Vagina (tissue), 2 donors: ENCODE measurements at regions not wholly inside any gene's neighbourhood (a gene's known extent, or its start where the extent isn't known, plus 50 kb on each side); places are given as distances from the start of the nearest gene placed in this dataset.

ENCODE experiments used
- DNase-seq, 2 donors: peaks; one replicate each; pipeline ENCODE4 v3.0.0-alpha.2; 2017; ENCODE audit errors: extremely low spot score in 2 of 2
- H3K27ac ChIP-seq: fragments of 200-600 bp; sonication (generic); one replicate; pipeline ENCODE4 v1.5.1; 2019
- H3K27me3 ChIP-seq: fragments of 200-600 bp; sonication (generic); one replicate; pipeline ENCODE4 v1.5.1; 2019
- H3K36me3 ChIP-seq, 2 donors: fragments of 200-600 bp; sonication (generic); one replicate each; pipeline ENCODE4 v1.5.1; 2017 to 2019
- H3K4me1 ChIP-seq: fragments of 200-600 bp; sonication (generic); one replicate; pipeline ENCODE4 v1.5.1; 2019
- H3K4me3 ChIP-seq, 2 donors: fragments of 200-600 bp; sonication (generic); 1 replicate in 1 of 2; 2 replicates in 1 of 2; pipeline ENCODE4 v1.5.1; 2016 to 2019
- H3K9me3 ChIP-seq: fragments of 200-600 bp; sonication (generic); one replicate; pipeline ENCODE4 v1.5.1; 2019
- POLR2A ChIP-seq, 2 donors: fragments of 450-650 bp; IDR thresholded peaks; one replicate each; pipeline ENCODE4 v1.6.1; 2017; ENCODE audit warnings: antibody characterized with exemption in 2 of 2, mild to moderate bottlenecking in 2 of 2, moderate library complexity in 2 of 2
- POLR2AphosphoS5 ChIP-seq, 2 donors: sonication (generic); formaldehyde crosslinking; IDR thresholded peaks; one replicate each; pipeline ENCODE4 v1.9.0; 2017; ENCODE audit warnings: antibody characterized with exemption in 2 of 2, mild to moderate bottlenecking in 2 of 2, low read depth in 1 of 2; ENCODE audit not compliant: insufficient read depth in 1 of 2
- intact Hi-C: fragments of 100-400 bp; cut with DNase I; formaldehyde crosslinking; loops from one replicate; pipeline ENCODE4 v1.15.1; 2023
- TF ChIP-seq, protein P1 (sequence below), 3 experiments: fragments of 450-650 bp in 2 of 3; fragments of 200-600 bp in 1 of 3; sonication (generic) in 1 of 3; IDR thresholded peaks; one replicate each; pipeline ENCODE4 v1.5.1; 2017 to 2019; ENCODE audit warnings: antibody characterized with exemption in 3 of 3, mild to moderate bottlenecking in 2 of 3, moderate library complexity in 2 of 3

DNA sequence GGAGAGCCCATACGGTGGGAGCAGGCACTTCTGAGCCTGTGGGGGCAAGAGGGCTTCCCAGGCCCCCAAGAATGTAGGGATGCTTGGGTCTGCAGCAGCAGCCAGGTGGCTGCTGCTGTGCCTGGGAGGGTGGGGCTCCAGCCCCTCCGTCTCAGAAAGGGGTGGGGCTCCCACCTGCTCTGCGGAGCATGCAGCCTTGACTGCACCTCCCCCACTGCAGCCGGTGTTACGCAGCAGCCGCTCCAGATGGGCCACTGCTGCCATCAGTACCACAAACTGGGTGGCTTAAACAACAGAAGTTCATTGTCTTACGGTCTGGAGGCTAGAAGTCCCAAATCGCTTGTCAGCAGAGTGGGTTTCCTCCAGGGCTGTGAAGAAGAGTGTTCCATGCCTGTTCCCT lies 365.5 kb downstream of the TMEM38B start:
- H3K9me3 ChIP-seq: no peaks in the 10 kb centered on the region
- intact Hi-C loops: no loop called here
- H3K27ac ChIP-seq: no peak overlapping the region
- no peaks in the 10 kb centered on the region for H3K4me1 ChIP-seq
- no peaks in the 10 kb centered on the region for H3K27me3 ChIP-seq
- TF ChIP-seq POLR2AphosphoS5 (IDR thresholded peaks at IDR 0.05; ENCODE audit: insufficient read depth in 1 of 2, low read depth in 1 of 2) (no peak), POLR2A (IDR thresholded peaks at IDR 0.05) (no peak)
- TF ChIP-seq, protein P1, sequence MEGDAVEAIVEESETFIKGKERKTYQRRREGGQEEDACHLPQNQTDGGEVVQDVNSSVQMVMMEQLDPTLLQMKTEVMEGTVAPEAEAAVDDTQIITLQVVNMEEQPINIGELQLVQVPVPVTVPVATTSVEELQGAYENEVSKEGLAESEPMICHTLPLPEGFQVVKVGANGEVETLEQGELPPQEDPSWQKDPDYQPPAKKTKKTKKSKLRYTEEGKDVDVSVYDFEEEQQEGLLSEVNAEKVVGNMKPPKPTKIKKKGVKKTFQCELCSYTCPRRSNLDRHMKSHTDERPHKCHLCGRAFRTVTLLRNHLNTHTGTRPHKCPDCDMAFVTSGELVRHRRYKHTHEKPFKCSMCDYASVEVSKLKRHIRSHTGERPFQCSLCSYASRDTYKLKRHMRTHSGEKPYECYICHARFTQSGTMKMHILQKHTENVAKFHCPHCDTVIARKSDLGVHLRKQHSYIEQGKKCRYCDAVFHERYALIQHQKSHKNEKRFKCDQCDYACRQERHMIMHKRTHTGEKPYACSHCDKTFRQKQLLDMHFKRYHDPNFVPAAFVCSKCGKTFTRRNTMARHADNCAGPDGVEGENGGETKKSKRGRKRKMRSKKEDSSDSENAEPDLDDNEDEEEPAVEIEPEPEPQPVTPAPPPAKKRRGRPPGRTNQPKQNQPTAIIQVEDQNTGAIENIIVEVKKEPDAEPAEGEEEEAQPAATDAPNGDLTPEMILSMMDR (IDR thresholded peaks at IDR 0.05): no peak
- DNase-seq: no peak
- H3K36me3 ChIP-seq: no peaks in the 10 kb centered on the region
- no peak overlapping the region for H3K4me3 ChIP-seq

DNA sequence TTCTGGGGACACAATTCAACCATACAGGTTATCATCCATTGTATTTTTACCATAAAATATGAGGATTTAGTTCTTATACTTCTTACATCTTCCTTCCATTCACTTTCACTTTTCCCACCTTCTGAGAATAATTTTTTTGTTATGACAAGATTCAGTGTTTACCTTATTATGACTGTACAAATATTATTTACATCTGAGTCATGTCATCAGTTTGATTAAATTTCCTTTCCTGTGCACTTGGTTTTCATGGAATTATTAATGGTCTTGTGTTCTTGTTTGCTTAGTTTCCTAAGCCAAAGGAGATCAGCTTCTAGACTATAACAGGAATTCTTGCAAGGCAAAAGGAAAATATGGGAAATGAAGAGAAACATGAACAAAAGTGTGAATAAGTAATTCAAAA lies 366.5 kb downstream of the TMEM38B start:
- no peaks in the 10 kb centered on the region for H3K36me3 ChIP-seq
- TF ChIP-seq POLR2AphosphoS5 (IDR thresholded peaks at IDR 0.05; ENCODE audit: insufficient read depth in 1 of 2, low read depth in 1 of 2) (no peak), POLR2A (IDR thresholded peaks at IDR 0.05) (no peak)
- TF ChIP-seq, protein P1 (IDR thresholded peaks at IDR 0.05): no peak
- intact Hi-C loops: no loop called here
- H3K27ac ChIP-seq: no peak overlapping the region
- no peaks in the 10 kb centered on the region for H3K4me1 ChIP-seq
- no peak overlapping the region for H3K4me3 ChIP-seq
- H3K9me3 ChIP-seq: no peaks in the 10 kb centered on the region
- H3K27me3 ChIP-seq: no peaks in the 10 kb centered on the region
- DNase-seq: no peak

DNA sequence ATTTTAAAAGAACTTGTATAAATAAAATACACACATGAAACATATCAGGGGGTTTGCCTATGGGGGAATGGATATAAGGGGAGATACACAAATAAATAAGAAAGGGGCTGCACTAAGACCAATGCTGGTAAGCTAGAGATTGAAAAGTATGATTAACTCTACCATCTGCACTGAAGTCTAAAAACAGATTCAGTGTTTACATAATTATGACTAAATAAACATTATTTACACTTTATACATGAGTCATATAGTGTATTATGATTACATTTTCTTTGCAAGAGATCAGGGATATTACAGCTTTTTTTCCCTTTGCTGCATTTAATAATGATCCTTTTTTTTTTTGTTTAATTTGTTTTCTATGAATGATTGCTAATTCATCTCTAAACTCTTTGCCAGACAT lies 367.9 kb downstream of the TMEM38B start:
- Histone ChIP-seq H3K27ac (no peak overlapping the region), H3K9me3 (no peaks in the 10 kb centered on the region), H3K4me1 (no peaks in the 10 kb centered on the region), H3K36me3 (no peaks in the 10 kb centered on the region), H3K4me3 (no peak overlapping the region), H3K27me3 (no peaks in the 10 kb centered on the region)
- TF ChIP-seq, protein P1 (IDR thresholded peaks at IDR 0.05): no peak
- no peak for TF ChIP-seq POLR2A (IDR thresholded peaks at IDR 0.05)
- TF ChIP-seq POLR2AphosphoS5 (IDR thresholded peaks at IDR 0.05; ENCODE audit: insufficient read depth in 1 of 2, low read depth in 1 of 2): no peak
- intact Hi-C loops: no loop called here
- no peak for DNase-seq

DNA sequence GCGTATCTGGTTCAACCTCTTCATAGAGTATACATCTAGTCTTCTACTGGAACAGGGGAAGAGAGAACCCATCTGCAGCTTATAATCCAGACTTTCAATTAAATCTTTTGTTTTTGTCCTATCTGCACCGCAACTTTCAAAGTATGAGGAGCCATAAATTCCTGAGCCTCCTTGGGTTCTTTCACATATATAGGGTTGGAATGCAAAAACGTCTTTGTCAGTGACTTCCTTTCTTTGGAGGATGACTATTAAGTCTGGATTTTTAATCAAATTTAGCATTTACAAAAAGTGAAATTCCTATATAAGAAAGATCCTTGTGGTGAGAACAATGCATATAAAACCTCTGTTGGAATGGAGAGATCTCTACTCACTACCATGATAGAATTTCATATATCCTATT lies 370.8 kb downstream of the TMEM38B start:
- Histone ChIP-seq H3K27ac (no peak overlapping the region), H3K36me3 (no peaks in the 10 kb centered on the region), H3K9me3 (no peaks in the 10 kb centered on the region), H3K27me3 (no peaks in the 10 kb centered on the region), H3K4me1 (no peaks in the 10 kb centered on the region), H3K4me3 (no peak overlapping the region)
- TF ChIP-seq POLR2A (IDR thresholded peaks at IDR 0.05): no peak
- TF ChIP-seq, protein P1 (IDR thresholded peaks at IDR 0.05): no peak
- TF ChIP-seq POLR2AphosphoS5 (IDR thresholded peaks at IDR 0.05; ENCODE audit: insufficient read depth in 1 of 2, low read depth in 1 of 2): no peak
- intact Hi-C loops: no loop called here
- DNase-seq: no peak

DNA sequence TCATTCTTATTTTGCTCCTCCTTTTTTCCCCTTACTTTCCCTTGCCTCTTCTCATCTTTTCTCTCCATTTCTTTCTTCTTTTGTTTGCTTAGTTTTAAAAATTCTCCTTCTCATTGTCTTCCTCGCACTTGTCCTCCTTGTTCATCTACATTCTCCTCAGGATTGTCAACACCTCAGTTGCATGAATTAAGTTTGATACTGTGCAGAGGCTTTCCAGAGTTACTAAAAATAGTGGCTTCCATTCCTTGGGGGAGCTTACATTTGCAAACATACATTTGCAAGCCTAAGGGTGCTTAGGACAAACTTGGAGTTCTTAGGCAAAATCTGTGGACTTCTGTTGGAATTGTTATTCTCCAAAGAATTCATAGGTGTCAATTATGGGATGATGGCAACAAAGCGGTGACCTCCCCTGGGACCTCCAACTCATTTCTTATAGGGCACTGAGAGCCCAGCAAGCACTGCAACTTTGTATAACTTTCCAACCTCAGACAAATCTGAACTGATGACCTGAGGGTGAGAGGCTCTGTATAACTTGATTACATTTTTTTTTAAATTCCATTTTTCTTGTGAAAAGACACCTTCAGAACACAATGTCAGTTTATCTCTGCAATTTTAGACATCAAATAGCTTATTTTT lies 371.4 kb downstream of the TMEM38B start:
- H3K9me3 ChIP-seq: no peaks in the 10 kb centered on the region
- DNase-seq: no peak
- no peaks in the 10 kb centered on the region for H3K36me3 ChIP-seq
- no peaks in the 10 kb centered on the region for H3K27me3 ChIP-seq
- intact Hi-C loops: no loop called here
- no peaks in the 10 kb centered on the region for H3K4me1 ChIP-seq
- no peak overlapping the region for H3K27ac ChIP-seq
- H3K4me3 ChIP-seq: no peak overlapping the region
- TF ChIP-seq, protein P1 (IDR thresholded peaks at IDR 0.05): no peak
- TF ChIP-seq POLR2A (IDR thresholded peaks at IDR 0.05) (no peak), POLR2AphosphoS5 (IDR thresholded peaks at IDR 0.05; ENCODE audit: insufficient read depth in 1 of 2, low read depth in 1 of 2) (no peak)
